Epithelial cell of esophagus (primary cell): ENCODE measurements at regions not wholly inside any gene's neighbourhood (a gene's known extent, or its start where the extent isn't known, plus 50 kb on each side); places are given as distances from the start of the nearest gene placed in this dataset.
"Not testable (repeated sequence)": the region's sequence is repeated elsewhere in the genome, so short reads cannot be mapped to it uniquely, and the experiment has no call there.

ENCODE experiments used
- DNase-seq: peaks from one replicate; pipeline ENCODE4 v3.0.0; 2010; ENCODE audit warnings: low read depth
- H3K4me3 ChIP-seq: 2 replicates; pipeline ENCODE4 v1.5.1; 2011; ENCODE audit warnings: mild to moderate bottlenecking, low read length, control low read depth
- TF ChIP-seq, protein P1 (sequence below): IDR thresholded peaks from 2 replicates; pipeline ENCODE4 v1.5.1; 2011; ENCODE audit warnings: low read depth, mild to moderate bottlenecking, low read length, control low read depth, inconsistent platforms; ENCODE audit not compliant: insufficient read depth; ENCODE audit errors: missing control alignments

DNA sequence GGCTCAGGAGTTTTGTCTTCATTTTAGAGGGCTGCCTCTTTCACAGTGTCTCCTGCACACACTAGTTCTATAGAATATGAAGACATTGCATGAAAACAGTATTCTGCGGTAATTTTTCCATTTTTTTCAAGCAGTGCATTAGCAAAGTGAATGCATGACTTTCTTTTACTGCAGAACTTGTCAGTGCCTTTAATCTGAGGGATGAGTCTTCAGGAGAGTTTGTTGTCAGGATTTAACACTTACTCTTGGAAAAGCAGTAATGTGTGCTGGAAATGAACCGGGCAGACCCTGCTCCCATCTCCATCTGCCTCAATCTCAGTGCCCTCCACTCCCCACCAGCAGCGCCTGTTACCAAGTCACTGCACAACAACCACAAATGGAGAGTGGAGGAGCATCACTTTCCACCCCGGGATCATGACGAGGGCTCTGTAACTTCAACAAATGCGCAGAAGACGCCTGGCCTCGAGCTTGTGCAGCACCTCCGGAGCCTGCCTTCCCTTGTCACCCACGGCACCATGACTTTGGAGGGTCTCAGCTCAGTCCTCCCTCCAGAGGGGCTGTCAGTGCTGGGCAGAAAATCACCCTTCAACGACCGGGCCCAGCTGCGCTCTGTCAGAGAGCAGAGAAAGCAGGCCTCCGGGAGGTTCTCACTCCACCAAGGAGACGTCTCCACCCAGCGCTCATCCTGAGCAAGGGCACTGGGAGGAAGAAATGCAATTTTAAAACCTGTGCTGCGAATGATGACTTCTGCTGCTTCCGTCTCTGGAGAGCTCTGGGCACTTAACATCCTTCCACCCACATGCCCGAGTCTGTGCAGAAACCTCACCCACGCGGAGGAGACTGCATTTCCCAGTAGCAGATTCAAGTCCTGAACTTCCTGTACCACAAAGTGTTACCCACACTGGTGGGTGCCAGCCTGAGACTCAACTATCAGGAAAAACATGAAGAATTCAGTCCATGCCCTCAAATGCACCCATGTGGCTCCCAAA, 255.7 kb downstream of the ADGRD1 start:
- H3K4me3 ChIP-seq = no peak overlapping the region
- TF ChIP-seq, protein P1, sequence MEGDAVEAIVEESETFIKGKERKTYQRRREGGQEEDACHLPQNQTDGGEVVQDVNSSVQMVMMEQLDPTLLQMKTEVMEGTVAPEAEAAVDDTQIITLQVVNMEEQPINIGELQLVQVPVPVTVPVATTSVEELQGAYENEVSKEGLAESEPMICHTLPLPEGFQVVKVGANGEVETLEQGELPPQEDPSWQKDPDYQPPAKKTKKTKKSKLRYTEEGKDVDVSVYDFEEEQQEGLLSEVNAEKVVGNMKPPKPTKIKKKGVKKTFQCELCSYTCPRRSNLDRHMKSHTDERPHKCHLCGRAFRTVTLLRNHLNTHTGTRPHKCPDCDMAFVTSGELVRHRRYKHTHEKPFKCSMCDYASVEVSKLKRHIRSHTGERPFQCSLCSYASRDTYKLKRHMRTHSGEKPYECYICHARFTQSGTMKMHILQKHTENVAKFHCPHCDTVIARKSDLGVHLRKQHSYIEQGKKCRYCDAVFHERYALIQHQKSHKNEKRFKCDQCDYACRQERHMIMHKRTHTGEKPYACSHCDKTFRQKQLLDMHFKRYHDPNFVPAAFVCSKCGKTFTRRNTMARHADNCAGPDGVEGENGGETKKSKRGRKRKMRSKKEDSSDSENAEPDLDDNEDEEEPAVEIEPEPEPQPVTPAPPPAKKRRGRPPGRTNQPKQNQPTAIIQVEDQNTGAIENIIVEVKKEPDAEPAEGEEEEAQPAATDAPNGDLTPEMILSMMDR = no peak
- DNase-seq = no peak

DNA sequence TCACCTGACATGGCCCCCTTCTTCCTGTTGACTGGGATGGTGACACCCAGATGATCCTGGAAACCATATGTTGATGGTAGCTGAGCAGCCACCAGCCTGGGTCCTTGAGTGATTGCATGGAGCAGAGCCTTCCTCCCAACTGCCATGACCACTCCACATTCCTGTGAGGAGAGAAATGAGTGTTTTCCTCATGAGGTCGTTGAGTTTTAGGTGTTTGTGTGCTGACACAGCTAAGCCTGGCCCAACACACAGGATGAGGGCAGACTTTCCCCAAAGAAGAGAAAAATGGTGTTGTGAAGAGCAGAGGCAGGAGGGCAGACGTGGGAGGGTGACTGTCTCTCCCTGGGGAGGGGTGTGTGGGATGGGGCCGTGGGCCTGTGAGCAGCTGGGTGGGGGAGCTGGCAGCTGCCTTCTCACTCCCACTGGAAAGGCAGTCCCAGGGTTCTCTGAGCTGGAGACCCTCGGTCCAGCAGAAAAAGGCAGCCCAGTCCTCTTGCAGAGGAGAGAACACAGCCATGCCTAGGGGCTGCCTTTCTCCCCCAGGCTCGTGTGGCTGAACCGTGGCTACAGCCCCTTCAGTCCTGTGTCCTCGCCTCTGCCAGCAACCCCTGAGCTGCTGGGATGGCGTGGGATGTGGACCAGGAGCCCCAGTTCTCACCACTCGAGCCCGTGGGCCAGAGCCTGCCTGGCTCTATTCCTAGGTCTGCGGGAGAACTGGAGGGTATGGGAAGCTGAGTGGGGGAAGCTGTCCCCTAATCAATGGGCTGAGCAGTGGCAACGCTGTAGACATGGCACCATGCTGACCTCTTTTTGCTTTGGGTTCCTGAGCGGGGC, 257.0 kb downstream of the ADGRD1 start:
- H3K4me3 ChIP-seq = no peak overlapping the region
- no peak for DNase-seq
- TF ChIP-seq, protein P1 = no peak

DNA sequence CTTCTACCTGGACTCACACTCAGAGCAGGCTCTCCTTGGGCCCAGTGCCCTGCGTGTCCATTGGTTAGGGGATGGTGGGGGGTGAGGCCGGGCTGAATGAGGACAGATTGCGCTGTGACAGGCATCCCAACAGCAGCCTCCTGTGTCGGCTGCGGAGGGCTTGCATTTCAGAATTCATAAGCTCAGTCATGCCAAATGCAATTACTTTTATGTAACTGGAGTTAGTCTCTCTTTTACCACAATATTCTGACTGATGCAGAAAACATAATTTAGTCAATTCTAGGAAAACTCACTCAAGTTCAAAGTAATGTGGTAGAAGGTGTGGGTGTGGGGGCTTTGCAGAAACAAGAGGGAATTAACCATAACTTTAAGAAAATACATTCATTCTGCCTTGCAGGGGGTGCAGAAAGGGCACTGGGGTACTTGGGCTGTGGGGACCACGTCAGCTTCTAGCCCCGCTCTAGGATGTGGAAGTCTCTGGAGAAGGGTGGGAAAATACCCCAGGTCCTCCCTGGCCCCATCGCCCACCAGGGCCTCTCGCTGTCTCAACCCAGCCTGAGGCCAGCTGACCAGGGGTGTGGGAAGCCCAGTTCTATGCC, 257.7 kb downstream of the ADGRD1 start:
- TF ChIP-seq, protein P1 = no peak
- no peak for DNase-seq
- no peak overlapping the region for H3K4me3 ChIP-seq

DNA sequence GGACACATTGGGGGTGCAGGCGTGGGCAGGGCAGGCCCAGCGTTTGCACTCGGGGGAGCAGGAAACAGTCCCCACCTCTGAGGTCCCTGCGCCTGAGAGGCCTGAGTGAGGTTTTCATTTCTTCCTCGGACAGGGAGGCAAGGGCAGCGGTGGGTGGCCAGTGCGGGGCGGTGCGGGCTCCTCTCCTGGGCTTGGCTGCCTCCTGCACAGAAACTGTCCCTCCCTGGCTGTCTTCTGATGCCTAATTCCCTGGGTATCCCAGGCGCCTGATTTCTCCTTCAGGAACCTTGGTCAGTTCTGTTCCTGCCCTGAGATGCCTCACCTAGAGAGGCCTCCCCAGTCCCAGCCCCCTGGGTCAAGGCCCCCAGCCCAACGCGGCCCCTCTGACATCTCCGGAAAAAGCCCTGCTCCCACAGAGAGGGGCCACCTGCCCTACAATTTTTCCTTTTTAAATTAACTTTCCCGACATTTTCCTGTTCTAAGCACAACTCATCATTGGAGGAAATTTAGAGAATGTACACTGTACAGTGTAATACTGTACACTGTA, 260.3 kb downstream of the ADGRD1 start:
- no peak overlapping the region for H3K4me3 ChIP-seq
- TF ChIP-seq, protein P1 = no peak
- DNase-seq = no peak

DNA sequence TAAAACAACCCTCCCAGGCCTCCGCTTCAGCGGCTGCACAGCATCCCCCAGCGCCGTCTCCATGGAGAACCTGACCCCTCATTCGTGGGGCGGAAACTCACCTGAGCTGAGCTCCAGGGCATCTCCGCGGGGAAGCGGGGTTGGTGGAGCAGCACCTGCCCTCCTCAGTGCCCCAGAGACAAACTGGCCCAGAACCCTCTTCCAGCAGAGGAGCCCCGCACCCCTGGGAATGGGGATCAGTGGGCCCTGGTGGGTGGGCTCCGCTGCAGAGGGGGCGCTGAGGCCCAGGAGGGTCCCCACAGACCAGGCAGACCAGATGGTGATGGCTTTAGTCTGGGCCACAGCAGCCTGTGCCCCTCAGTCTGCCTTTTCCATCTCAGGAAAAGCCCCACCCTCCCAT, 261.2 kb downstream of the ADGRD1 start:
- DNase-seq, H3K4me3 ChIP-seq: not testable (repeated sequence)

DNA sequence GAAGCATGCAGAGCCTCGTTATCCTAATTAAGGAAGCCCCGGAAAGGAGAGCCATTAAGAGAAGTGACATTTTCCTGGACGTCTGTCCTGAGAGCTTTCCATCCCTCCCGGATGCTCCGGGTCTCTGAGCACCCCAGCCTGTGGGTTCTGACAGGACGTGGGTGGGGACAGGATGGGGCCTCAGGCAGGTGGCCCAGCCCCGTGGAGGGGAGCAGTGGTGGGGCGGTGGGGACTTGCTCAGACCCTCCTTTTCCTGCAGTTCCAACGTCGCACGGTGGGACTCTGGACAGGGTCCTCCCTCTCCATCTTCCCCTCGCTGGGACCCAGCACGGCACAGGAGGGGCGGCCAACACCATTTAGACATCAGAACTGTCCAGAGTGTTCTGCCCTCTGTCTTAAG, 262.9 kb downstream of the ADGRD1 start:
- DNase-seq, H3K4me3 ChIP-seq: not testable (repeated sequence)

DNA sequence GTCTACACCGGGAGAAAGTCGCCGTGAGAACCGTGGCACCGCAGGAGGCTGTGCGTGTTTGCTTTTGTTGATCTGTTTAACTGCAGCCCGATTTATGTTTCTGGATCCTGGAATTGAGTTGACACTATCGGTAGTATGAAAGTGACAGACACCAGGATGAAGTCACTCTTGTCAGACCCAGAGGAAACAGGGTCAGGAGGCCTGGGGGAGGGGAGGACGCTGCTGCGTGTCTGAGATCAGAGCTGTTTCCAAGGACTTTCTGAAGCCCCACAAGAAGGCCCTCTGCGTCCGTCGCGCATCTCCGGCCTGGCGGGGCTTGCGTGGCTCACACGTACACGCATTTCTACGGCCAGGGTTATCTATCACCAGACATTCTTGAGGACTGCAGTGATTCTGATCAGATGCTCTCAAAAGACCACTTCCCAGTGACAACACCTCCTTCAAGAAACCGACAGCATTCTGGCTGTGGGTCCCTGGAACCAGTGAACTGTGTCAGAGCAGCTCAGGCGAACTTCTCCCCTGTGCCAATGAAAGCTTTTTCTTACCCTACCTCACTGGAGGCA, 263.4 kb downstream of the ADGRD1 start:
- DNase-seq = no peak
- TF ChIP-seq, protein P1 = no peak
- no peak overlapping the region for H3K4me3 ChIP-seq
